HFFc6 (cell line): ENCODE measurements at regions not wholly inside any gene's neighbourhood (a gene's known extent, or its start where the extent isn't known, plus 50 kb on each side); places are given as distances from the start of the nearest gene placed in this dataset.

Experiments
- DNase-seq: peaks from one replicate; pipeline ENCODE4 v3.0.0-alpha.2; 2018
- H3K27ac Mint-ChIP-seq: 2 replicates; pipeline ENCODE4 v1.8.0; 2020; ENCODE audit warnings: mild to moderate bottlenecking, mixed read lengths
- H3K27me3 Mint-ChIP-seq: 2 replicates; pipeline ENCODE4 v1.8.0; 2021; ENCODE audit warnings: mild to moderate bottlenecking, moderate library complexity, mixed read lengths; ENCODE audit not compliant: insufficient read depth
- H3K36me3 Mint-ChIP-seq: 2 replicates; pipeline ENCODE4 v1.8.0; 2021; ENCODE audit warnings: low read depth, mixed read lengths
- H3K4me1 Mint-ChIP-seq: 2 replicates; pipeline ENCODE4 v1.8.0; 2020; ENCODE audit warnings: low read depth, mixed read lengths
- H3K4me3 Mint-ChIP-seq: 2 replicates; pipeline ENCODE4 v1.8.0; 2020; ENCODE audit warnings: mild to moderate bottlenecking, moderate library complexity, mixed read lengths
- H3K9me3 Mint-ChIP-seq: 2 replicates; pipeline ENCODE4 v1.8.0; 2020; ENCODE audit warnings: mild to moderate bottlenecking, mixed read lengths
- TF ChIP-seq, protein P1 (sequence below): fragments of 200-600 bp; sonication (generic); IDR thresholded peaks from 2 replicates; pipeline ENCODE4 v1.5.0; 2021; ENCODE audit warnings: antibody characterized with exemption, mild to moderate bottlenecking

- Mint-ChIP-seq H3K27ac (no peak overlapping the region), H3K4me1 (no peaks in the 10 kb centered on the region), H3K9me3 (peaks cover 6% of the 10 kb centered on the region; the same call in 1 of the 2 replicates), H3K27me3 (no peaks in the 10 kb centered on the region; the same call in 1 of the 2 replicates), H3K4me3 (no peak overlapping the region), H3K36me3 (no peaks in the 10 kb centered on the region)
- no peak for DNase-seq
- TF ChIP-seq, protein P1, sequence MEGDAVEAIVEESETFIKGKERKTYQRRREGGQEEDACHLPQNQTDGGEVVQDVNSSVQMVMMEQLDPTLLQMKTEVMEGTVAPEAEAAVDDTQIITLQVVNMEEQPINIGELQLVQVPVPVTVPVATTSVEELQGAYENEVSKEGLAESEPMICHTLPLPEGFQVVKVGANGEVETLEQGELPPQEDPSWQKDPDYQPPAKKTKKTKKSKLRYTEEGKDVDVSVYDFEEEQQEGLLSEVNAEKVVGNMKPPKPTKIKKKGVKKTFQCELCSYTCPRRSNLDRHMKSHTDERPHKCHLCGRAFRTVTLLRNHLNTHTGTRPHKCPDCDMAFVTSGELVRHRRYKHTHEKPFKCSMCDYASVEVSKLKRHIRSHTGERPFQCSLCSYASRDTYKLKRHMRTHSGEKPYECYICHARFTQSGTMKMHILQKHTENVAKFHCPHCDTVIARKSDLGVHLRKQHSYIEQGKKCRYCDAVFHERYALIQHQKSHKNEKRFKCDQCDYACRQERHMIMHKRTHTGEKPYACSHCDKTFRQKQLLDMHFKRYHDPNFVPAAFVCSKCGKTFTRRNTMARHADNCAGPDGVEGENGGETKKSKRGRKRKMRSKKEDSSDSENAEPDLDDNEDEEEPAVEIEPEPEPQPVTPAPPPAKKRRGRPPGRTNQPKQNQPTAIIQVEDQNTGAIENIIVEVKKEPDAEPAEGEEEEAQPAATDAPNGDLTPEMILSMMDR: no peak
Measured at GRCh38 chrX:139191286-139191685, 339.3 kb upstream of the F9 start.

GRCh38 chrX:139187738-139188137 is 342.8 kb upstream of the F9 start:
- Mint-ChIP-seq H3K27ac (no peak overlapping the region), H3K9me3 (peaks cover 6% of the 10 kb centered on the region; the same call in 1 of the 2 replicates), H3K4me1 (no peaks in the 10 kb centered on the region), H3K4me3 (no peak overlapping the region), H3K36me3 (no peaks in the 10 kb centered on the region), H3K27me3 (no peaks in the 10 kb centered on the region)
- TF ChIP-seq, protein P1: no peak
- DNase-seq: no peak

DNA sequence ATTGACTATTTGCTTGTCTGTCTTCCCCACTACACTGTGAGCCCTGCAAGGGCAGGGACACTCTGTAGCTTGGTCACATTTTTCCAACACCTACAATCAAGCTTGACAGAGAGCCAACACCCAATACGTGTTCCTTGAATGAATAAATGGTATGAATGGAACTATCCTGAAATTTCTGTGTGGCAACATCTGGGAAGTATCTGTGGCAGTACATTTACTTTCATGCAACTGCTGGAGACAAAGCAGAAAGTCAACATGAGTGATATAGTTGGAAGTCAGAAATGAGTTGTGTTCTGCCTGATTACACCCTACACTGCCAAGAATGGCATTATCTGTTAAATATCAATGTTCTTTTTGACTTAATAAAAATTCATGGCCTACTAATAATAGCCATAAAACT is 343.5 kb upstream of the F9 start:
- Mint-ChIP-seq H3K4me1 (no peaks in the 10 kb centered on the region), H3K27ac (no peak overlapping the region), H3K36me3 (no peaks in the 10 kb centered on the region), H3K27me3 (no peaks in the 10 kb centered on the region), H3K9me3 (peaks cover 6% of the 10 kb centered on the region; the same call in 1 of the 2 replicates), H3K4me3 (no peak overlapping the region)
- DNase-seq: no peak
- TF ChIP-seq, protein P1: no peak

DNA sequence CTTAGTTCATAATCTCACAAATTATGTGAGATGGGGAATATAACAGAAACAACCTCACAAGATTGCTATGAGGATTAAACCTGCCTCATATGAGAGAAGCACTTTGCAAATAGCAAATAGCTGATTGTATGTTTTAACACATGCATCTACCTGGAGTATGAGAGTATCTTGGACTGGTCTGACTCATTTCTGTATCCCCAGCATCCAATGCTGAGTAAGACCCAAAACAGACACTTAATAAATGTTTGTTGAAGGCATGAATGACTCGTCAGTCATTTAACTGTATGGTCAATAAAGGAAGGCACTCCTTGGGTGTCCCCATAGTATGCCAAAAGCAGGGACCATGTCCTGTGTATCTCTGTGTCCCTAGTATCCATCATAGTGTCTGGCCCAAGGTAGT is 350.9 kb upstream of the F9 start:
- Mint-ChIP-seq H3K4me1 (no peaks in the 10 kb centered on the region), H3K36me3 (no peaks in the 10 kb centered on the region), H3K27ac (no peak overlapping the region), H3K27me3 (no peaks in the 10 kb centered on the region), H3K9me3 (peaks cover 12% of the 10 kb centered on the region; the same call in 1 of the 2 replicates), H3K4me3 (no peak overlapping the region)
- DNase-seq: no peak
- TF ChIP-seq, protein P1: no peak

- TF ChIP-seq, protein P1: no peak
- no peaks in the 10 kb centered on the region for H3K36me3 Mint-ChIP-seq
- no peaks in the 10 kb centered on the region for H3K4me1 Mint-ChIP-seq
- peaks cover 12% of the 10 kb centered on the region; the same call in 1 of the 2 replicates for H3K9me3 Mint-ChIP-seq
- DNase-seq: no peak
- H3K4me3 Mint-ChIP-seq: no peak overlapping the region
- no peaks in the 10 kb centered on the region for H3K27me3 Mint-ChIP-seq
- H3K27ac Mint-ChIP-seq: no peak overlapping the region
Measured at GRCh38 chrX:139178980-139179379, 351.6 kb upstream of the F9 start.

DNA sequence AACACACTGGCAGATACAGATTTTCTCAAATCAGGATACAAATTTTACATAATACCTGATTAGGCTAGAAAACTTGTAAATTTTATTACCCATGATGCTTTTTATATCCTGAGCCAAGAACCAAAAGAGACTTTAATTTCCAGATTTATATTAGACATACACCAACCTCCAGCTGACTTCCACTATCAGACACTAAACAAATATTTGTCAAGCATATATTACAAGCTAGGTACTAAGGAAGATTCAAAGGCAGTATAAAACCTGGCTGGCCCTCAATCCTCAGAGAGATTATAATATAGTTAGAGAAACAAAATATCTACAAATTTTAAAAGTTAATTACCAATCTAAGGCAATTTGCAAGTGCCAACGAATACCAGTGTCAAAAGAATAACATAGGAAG is 357.8 kb upstream of the F9 start:
- no peaks in the 10 kb centered on the region; the same call in 1 of the 2 replicates for H3K27me3 Mint-ChIP-seq
- H3K4me1 Mint-ChIP-seq: no peaks in the 10 kb centered on the region
- TF ChIP-seq, protein P1: no peak
- no peak overlapping the region for H3K4me3 Mint-ChIP-seq
- H3K9me3 Mint-ChIP-seq: peaks cover 13% of the 10 kb centered on the region; the same call in 1 of the 2 replicates
- no peak for DNase-seq
- no peak overlapping the region for H3K27ac Mint-ChIP-seq
- H3K36me3 Mint-ChIP-seq: no peaks in the 10 kb centered on the region
